Embryonic facial prominence (tissue), 1 donor: ENCODE measurements at regions not wholly inside any gene's neighbourhood (a gene's known extent, or its start where the extent isn't known, plus 50 kb on each side); places are given as distances from the start of the nearest gene placed in this dataset.

Experiments used
- DNase-seq: peaks from one replicate; pipeline ENCODE4 v3.0.0-alpha.2; 2016; ENCODE audit errors: extremely low spot score

- DNase-seq, result no peak
Measured at GRCh38 chr16:79267781-79268180, 332.8 kb downstream of the MAF start.

- no peak for DNase-seq
Measured at GRCh38 chr16:79267146-79267545, 333.4 kb downstream of the MAF start.

- DNase-seq, result no peak
Measured at GRCh38 chr16:79265701-79266100, 334.8 kb downstream of the MAF start.

GRCh38 chr16:79265196-79265595 is 335.3 kb downstream of the MAF start:
- DNase-seq, result no peak

- no peak for DNase-seq
Measured at GRCh38 chr16:79264237-79265109, 336.1 kb downstream of the MAF start.

- DNase-seq, result no peak
Measured at GRCh38 chr16:79263425-79263824, 337.1 kb downstream of the MAF start.
